SK-N-SH (cell line): ENCODE measurements at regions not wholly inside any gene's neighbourhood (a gene's known extent, or its start where the extent isn't known, plus 50 kb on each side); places are given as distances from the start of the nearest gene placed in this dataset.

Source experiments
- CTCF ChIA-PET: fragments of 300-600, 350-600 bp; formaldehyde crosslinking; extraction: SDS; loops from one replicate; lab custom pipeline; 2021; lab: Yijun Ruan, JAX
- POLR2A ChIA-PET: fragments of 350-600 bp; sonication (Branson Sonifier 250); formaldehyde crosslinking; extraction: SDS; loops from one replicate; lab custom pipeline; 2020; ENCODE audit warnings: antibody characterized with exemption, inconsistent platforms; lab: Yijun Ruan, JAX
- DNase-seq: peaks from one replicate; pipeline ENCODE4 v3.0.0; 2012
- H2AFZ ChIP-seq: fragments of 200-600 bp; sonication (generic); 2 replicates; pipeline ENCODE4 v1.8.1; 2016; ENCODE audit warnings: antibody characterized with exemption, mild to moderate bottlenecking, low read depth
- H3F3A ChIP-seq: fragments of 200-600 bp; sonication (generic); replicated peaks from 2 replicates; pipeline ENCODE3; 2016; ENCODE audit warnings: antibody characterized with exemption, mild to moderate bottlenecking; ENCODE audit not compliant: insufficient read depth
- H3K27ac ChIP-seq, 2 experiments: fragments of 200-500 bp in 1 of 2; fragments of 200-600 bp in 1 of 2; sonication (Bioruptor generic) in 1 of 2; sonication (generic), shearing (Covaris generic) in 1 of 2; 2 replicates each; pipeline versions ENCODE4 v1.5.1 to v1.6.1; 2014 to 2016; ENCODE audit warnings: low read depth in 2 of 2, inconsistent platforms in 1 of 2, low read length in 1 of 2, mild to moderate bottlenecking in 1 of 2, mixed read lengths in 1 of 2
- H3K27me3 ChIP-seq: fragments of 200-600 bp; sonication (generic), shearing (Covaris generic); 2 replicates; pipeline ENCODE4 v1.6.1; 2016; ENCODE audit warnings: mixed run types; ENCODE audit not compliant: insufficient read depth
- H3K36me3 ChIP-seq, 2 experiments: fragments of 200-500 bp in 1 of 2; fragments of 200-600 bp in 1 of 2; sonication (Bioruptor generic) in 1 of 2; sonication (generic) in 1 of 2; replicated peaks in 1 of 2; 2 replicates each; pipeline versions ENCODE3 to v1.5.1; 2014 to 2016; ENCODE audit warnings: low read length in 1 of 2, mild to moderate bottlenecking in 1 of 2; ENCODE audit not compliant: insufficient read depth in 2 of 2, control insufficient read depth in 1 of 2
- H3K4me1 ChIP-seq, 2 experiments: fragments of 200-500 bp in 1 of 2; fragments of 200-600 bp in 1 of 2; sonication (Bioruptor generic) in 1 of 2; sonication (generic), shearing (Covaris generic) in 1 of 2; 2 replicates each; pipeline versions ENCODE4 v1.5.1 to v1.6.1; 2014 to 2016; ENCODE audit warnings: low read depth in 1 of 2, low read length in 1 of 2, mixed run types in 1 of 2; ENCODE audit not compliant: insufficient read depth in 2 of 2, control insufficient read depth in 1 of 2
- H3K4me2 ChIP-seq: fragments of 200-600 bp; sonication (generic), shearing (Covaris generic); 2 replicates; pipeline ENCODE4 v1.6.1; 2017; ENCODE audit warnings: mixed run types
- H3K4me3 ChIP-seq, 2 experiments: fragments of 200-500 bp in 1 of 2; fragments of 200-600 bp in 1 of 2; sonication (Bioruptor generic) in 1 of 2; sonication (generic), shearing (Covaris generic) in 1 of 2; 2 replicates each; pipeline versions ENCODE4 v1.5.1 to v1.8.1; 2014 to 2016; ENCODE audit warnings: low read depth in 2 of 2, inconsistent platforms in 1 of 2, low read length in 1 of 2, mild to moderate bottlenecking in 1 of 2, mixed read lengths in 1 of 2, moderate library complexity in 1 of 2
- H3K79me2 ChIP-seq: fragments of 200-600 bp; sonication (generic); 2 replicates; pipeline ENCODE4 v1.8.1; 2017; ENCODE audit warnings: mild to moderate bottlenecking; ENCODE audit not compliant: insufficient read depth
- H3K9ac ChIP-seq: fragments of 200-600 bp; sonication (generic); 2 replicates; pipeline ENCODE4 v1.6.1; 2017; ENCODE audit warnings: mixed run types
- H3K9me2 ChIP-seq: fragments of 200-600 bp; sonication (generic); 2 replicates; pipeline ENCODE4 v1.6.1; 2017; ENCODE audit warnings: mixed run types
- H3K9me3 ChIP-seq: fragments of 200-600 bp; sonication (generic); 2 replicates; pipeline ENCODE4 v1.6.1; 2017; ENCODE audit warnings: mixed run types, mild to moderate bottlenecking, moderate library complexity
- H4K20me1 ChIP-seq: fragments of 200-600 bp; sonication (generic); 2 replicates; pipeline ENCODE4 v1.6.1; 2017; ENCODE audit warnings: mild to moderate bottlenecking, mixed run types; ENCODE audit not compliant: insufficient read depth
- CTCF ChIP-seq: fragments of 200-600 bp; sonication (generic); IDR thresholded peaks from 2 replicates; pipeline ENCODE4 v1.6.1; 2017; ENCODE audit warnings: antibody characterized with exemption, mild to moderate bottlenecking, moderate library complexity
- EP300 ChIP-seq, 2 experiments: IDR thresholded peaks; 2 replicates each; pipeline versions ENCODE4 v1.4.0 to v1.6.1; 2012; ENCODE audit warnings: borderline replicate concordance in 1 of 2, low read depth in 1 of 2, low read length in 1 of 2
- FOSL2 ChIP-seq: IDR thresholded peaks from 2 replicates; pipeline ENCODE4 v1.4.0; 2012; ENCODE audit warnings: low read depth, mild to moderate bottlenecking, moderate library complexity, borderline replicate concordance
- GATA2 ChIP-seq: sonication (generic); formaldehyde crosslinking; IDR thresholded peaks from 2 replicates; pipeline ENCODE4 v1.5.0; 2020; ENCODE audit warnings: mild to moderate bottlenecking, missing genetic modification reagents
- IRF3 ChIP-seq: fragments of 150-350 bp; IDR thresholded peaks from 2 replicates; pipeline ENCODE4 v1.6.1; 2016; ENCODE audit warnings: mild to moderate bottlenecking, low read depth, low read length
- JUND ChIP-seq: IDR thresholded peaks from 2 replicates; pipeline ENCODE4 v1.4.0; 2012
- MAX ChIP-seq: IDR thresholded peaks from 2 replicates; pipeline ENCODE4 v1.4.0; 2012; ENCODE audit warnings: low read depth
- MEF2A ChIP-seq: IDR thresholded peaks from 2 replicates; pipeline ENCODE4 v1.4.0; 2012; ENCODE audit warnings: low read depth, borderline replicate concordance
- NFIC ChIP-seq: IDR thresholded peaks from 2 replicates; pipeline ENCODE4 v1.4.0; 2012; ENCODE audit warnings: borderline replicate concordance
- POLR2AphosphoS5 ChIP-seq: IDR thresholded peaks from 2 replicates; pipeline ENCODE4 v1.6.1; 2012; ENCODE audit warnings: low read depth, low read length
- RAD21 ChIP-seq: IDR thresholded peaks from 2 replicates; pipeline ENCODE4 v1.6.1; 2012; ENCODE audit warnings: mild to moderate bottlenecking, low read length
- RCOR1 ChIP-seq: fragments of 150-350 bp; IDR thresholded peaks from 2 replicates; pipeline ENCODE4 v1.6.1; 2017; ENCODE audit warnings: antibody characterized with exemption, low read length
- REST ChIP-seq: IDR thresholded peaks from 2 replicates; pipeline ENCODE4 v1.6.1; 2012; ENCODE audit warnings: mild to moderate bottlenecking, low read depth, low read length, moderate library complexity
- USF1 ChIP-seq: IDR thresholded peaks from 2 replicates; pipeline ENCODE4 v1.4.0; 2012; ENCODE audit warnings: low read depth, borderline replicate concordance
- YY1 ChIP-seq: IDR thresholded peaks from 2 replicates; pipeline ENCODE4 v1.4.0; 2012; ENCODE audit warnings: low read depth, mild to moderate bottlenecking
- ZBTB33 ChIP-seq: IDR thresholded peaks from 2 replicates; pipeline ENCODE4 v1.4.0; 2012; ENCODE audit warnings: low read depth, borderline replicate concordance
- WGBS: methylation state at CpG from one replicate; pipeline ENCODE4 v1.1.6; 2017; ENCODE audit warnings: low lambda C conversion rate; 5-methylcytosine and 5-hydroxymethylcytosine counted together

- Histone ChIP-seq H3K27me3 (no peaks in the 10 kb centered on the region; the same call in 1 of the 2 replicates), H3K79me2 (no peaks in the 10 kb centered on the region), H3K9me2 (no peaks in the 10 kb centered on the region), H3K27ac (no peak overlapping the region), H3K4me2 (no peak overlapping the region), H3K9ac (no peak overlapping the region), H3K36me3 (no peaks in the 10 kb centered on the region), H2AFZ (no peak overlapping the region), H3K4me3 (no peak overlapping the region), H3K4me1 (no peaks in the 10 kb centered on the region), H3K9me3 (no peaks in the 10 kb centered on the region), H4K20me1 (no peaks in the 10 kb centered on the region), H3F3A (no peaks in the 10 kb centered on the region)
- DNase-seq, result no peak
- TF ChIP-seq GATA2 (CRISPR knock-in tag) (no peak), MEF2A (no peak), FOSL2 (no peak), MAX (no peak), RCOR1 (no peak), JUND (no peak), USF1 (no peak), POLR2AphosphoS5 (no peak), CTCF (no peak), RAD21 (no peak), REST (no peak), YY1 (no peak), ZBTB33 (no peak), IRF3 (no peak), EP300 (IDR thresholded peaks at IDR 0.05; ENCODE audit: borderline replicate concordance in 1 of 2, low read depth in 1 of 2, low read length in 1 of 2) (no peak), NFIC (no peak)
- POLR2A ChIA-PET, result no interaction called here
- CTCF ChIA-PET, result no interaction called here
- 36% methylated on average over 7 of the region's 7 CpGs for WGBS
These were observed 168.3 kb upstream of the SPACA1 start for GRCh38 chr6:87879132-87879861.
